ENCODE measurements at regions not wholly inside any gene's neighbourhood (a gene's known extent, or its start where the extent isn't known, plus 50 kb on each side); places are given as distances from the start of the nearest gene placed in this dataset.

DNA sequence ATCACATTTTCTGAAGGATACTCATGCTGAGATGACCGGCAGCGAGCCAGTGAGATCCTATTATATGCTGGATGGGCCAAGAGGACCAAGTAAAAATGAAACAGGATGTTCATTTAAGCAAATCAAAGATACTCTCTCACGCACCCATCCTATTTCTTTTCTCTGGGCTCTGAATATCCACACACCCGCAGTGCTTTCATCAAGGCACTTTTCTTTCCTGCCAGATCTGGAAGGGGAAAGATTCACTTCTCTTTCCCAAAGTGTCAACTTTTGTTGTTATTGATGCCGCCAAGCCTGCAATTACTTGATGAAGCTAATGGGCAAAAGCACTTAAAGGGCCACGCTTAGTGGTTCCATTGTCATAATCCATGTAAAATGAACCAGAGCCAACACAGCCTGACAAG lies 191.9 kb upstream of the CHAC2 start:
- Histone ChIP-seq H2AFZ (ENCODE audit: control insufficient read depth, low read depth, low read length) (no peak overlapping the region), H3K4me3 (no peak overlapping the region), H3K4me1 (ENCODE audit: control insufficient read depth, insufficient read depth, low read length) (no peaks in the 10 kb centered on the region), H3K27me3 (replicated peaks in 1 of 2; ENCODE audit: control insufficient read depth in 2 of 2, insufficient read depth in 2 of 2, low read length in 1 of 2) (no peaks in the 10 kb centered on the region), H3K4me2 (ENCODE audit: control insufficient read depth, insufficient read depth) (no peak overlapping the region), H3K9me3 (replicated peaks; ENCODE audit: control insufficient read depth, insufficient read depth, low read length) (no peaks in the 10 kb centered on the region), H3K27ac (ENCODE audit: control insufficient read depth, insufficient read depth) (no peak overlapping the region), H3K36me3 (ENCODE audit: control insufficient read depth in 2 of 2, insufficient read depth in 2 of 2, low read length in 1 of 2) (no peaks in the 10 kb centered on the region), H3K79me2 (ENCODE audit: control insufficient read depth, insufficient read depth, low read length) (no peaks in the 10 kb centered on the region), H4K20me1 (ENCODE audit: control insufficient read depth, insufficient read depth) (no peaks in the 10 kb centered on the region), H3K9ac (ENCODE audit: control insufficient read depth, insufficient read depth, low read length) (no peak overlapping the region)
- DNase-seq (ENCODE audit: low read depth, low spot score) (no peak), ATAC-seq (no peak), FAIRE-seq (no peak)
- no TSS peak for BruUV-seq (replicated peaks)
- in situ Hi-C loops (cut with MboI) = no loop called here
- no peak for TF ChIP-seq POLR2AphosphoS5 (IDR thresholded peaks at IDR 0.05; ENCODE audit: low read length)
- TF ChIP-seq CREM (IDR thresholded peaks at IDR 0.05; ENCODE audit: low read depth) = no peak
- no peak for TF ChIP-seq WRNIP1 (IDR thresholded peaks at IDR 0.05; ENCODE audit: borderline replicate concordance, low read depth, low read length)
- no peak for TF ChIP-seq HDGF (IDR thresholded peaks at IDR 0.05)
- TF ChIP-seq, protein P1, sequence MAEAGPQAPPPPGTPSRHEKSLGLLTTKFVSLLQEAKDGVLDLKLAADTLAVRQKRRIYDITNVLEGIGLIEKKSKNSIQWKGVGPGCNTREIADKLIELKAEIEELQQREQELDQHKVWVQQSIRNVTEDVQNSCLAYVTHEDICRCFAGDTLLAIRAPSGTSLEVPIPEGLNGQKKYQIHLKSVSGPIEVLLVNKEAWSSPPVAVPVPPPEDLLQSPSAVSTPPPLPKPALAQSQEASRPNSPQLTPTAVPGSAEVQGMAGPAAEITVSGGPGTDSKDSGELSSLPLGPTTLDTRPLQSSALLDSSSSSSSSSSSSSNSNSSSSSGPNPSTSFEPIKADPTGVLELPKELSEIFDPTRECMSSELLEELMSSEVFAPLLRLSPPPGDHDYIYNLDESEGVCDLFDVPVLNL (IDR thresholded peaks at IDR 0.05; ENCODE audit: low read depth, low read length) = no peak
- TF ChIP-seq, protein P2, sequence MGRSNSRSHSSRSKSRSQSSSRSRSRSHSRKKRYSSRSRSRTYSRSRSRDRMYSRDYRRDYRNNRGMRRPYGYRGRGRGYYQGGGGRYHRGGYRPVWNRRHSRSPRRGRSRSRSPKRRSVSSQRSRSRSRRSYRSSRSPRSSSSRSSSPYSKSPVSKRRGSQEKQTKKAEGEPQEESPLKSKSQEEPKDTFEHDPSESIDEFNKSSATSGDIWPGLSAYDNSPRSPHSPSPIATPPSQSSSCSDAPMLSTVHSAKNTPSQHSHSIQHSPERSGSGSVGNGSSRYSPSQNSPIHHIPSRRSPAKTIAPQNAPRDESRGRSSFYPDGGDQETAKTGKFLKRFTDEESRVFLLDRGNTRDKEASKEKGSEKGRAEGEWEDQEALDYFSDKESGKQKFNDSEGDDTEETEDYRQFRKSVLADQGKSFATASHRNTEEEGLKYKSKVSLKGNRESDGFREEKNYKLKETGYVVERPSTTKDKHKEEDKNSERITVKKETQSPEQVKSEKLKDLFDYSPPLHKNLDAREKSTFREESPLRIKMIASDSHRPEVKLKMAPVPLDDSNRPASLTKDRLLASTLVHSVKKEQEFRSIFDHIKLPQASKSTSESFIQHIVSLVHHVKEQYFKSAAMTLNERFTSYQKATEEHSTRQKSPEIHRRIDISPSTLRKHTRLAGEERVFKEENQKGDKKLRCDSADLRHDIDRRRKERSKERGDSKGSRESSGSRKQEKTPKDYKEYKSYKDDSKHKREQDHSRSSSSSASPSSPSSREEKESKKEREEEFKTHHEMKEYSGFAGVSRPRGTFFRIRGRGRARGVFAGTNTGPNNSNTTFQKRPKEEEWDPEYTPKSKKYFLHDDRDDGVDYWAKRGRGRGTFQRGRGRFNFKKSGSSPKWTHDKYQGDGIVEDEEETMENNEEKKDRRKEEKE (IDR thresholded peaks at IDR 0.05) = no peak
- TF ChIP-seq, protein P3, sequence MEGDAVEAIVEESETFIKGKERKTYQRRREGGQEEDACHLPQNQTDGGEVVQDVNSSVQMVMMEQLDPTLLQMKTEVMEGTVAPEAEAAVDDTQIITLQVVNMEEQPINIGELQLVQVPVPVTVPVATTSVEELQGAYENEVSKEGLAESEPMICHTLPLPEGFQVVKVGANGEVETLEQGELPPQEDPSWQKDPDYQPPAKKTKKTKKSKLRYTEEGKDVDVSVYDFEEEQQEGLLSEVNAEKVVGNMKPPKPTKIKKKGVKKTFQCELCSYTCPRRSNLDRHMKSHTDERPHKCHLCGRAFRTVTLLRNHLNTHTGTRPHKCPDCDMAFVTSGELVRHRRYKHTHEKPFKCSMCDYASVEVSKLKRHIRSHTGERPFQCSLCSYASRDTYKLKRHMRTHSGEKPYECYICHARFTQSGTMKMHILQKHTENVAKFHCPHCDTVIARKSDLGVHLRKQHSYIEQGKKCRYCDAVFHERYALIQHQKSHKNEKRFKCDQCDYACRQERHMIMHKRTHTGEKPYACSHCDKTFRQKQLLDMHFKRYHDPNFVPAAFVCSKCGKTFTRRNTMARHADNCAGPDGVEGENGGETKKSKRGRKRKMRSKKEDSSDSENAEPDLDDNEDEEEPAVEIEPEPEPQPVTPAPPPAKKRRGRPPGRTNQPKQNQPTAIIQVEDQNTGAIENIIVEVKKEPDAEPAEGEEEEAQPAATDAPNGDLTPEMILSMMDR (IDR thresholded peaks at IDR 0.05 in 2 of 3, conservative IDR thresholded peaks at IDR 0.05 in 1 of 3; ENCODE audit: control insufficient read depth in 2 of 3, extremely low read depth in 1 of 3, insufficient read depth in 1 of 3, low read depth in 3 of 3, low read length in 3 of 3) = no peak
- TF ChIP-seq SMAD1 (IDR thresholded peaks at IDR 0.05; ENCODE audit: low read depth, partially characterized antibody) = no peak
- TF ChIP-seq EZH2 (IDR thresholded peaks at IDR 0.05; ENCODE audit: borderline replicate concordance, control insufficient read depth, low read depth, low read length) = no peak
- TF ChIP-seq MTA2 (IDR thresholded peaks at IDR 0.05; ENCODE audit: low read depth) = no peak
- TF ChIP-seq HDAC2 (IDR thresholded peaks at IDR 0.05) = no peak
- 15% methylated on average over 6 of the region's 6 CpGs for WGBS (ENCODE audit: insufficient coverage, insufficient replicate concordance, low lambda C conversion rate, missing lambda C conversion rate)
- ChIA-PET SMC1A (ENCODE audit: uncharacterized antibody, unreplicated experiment) (interaction anchor here (0.6 kb wide), 1 partner anchor 59 kb away, joined by 3 read pairs; no protein-coding TSS in a partner anchor), POLR2A (no interaction called here), CTCF (interaction anchor here (0.9 kb wide), 1 partner anchor 8 kb away, joined by 4 read pairs; no protein-coding TSS in a partner anchor), RAD21 (ENCODE audit: unreplicated experiment) (no interaction called here)
- intact Hi-C loops (cut with micrococcal nuclease; ENCODE audit: unreplicated experiment) = no loop called here
